ENCODE measurements at regions not wholly inside any gene's neighbourhood (a gene's known extent, or its start where the extent isn't known, plus 50 kb on each side); places are given as distances from the start of the nearest gene placed in this dataset.

- DNase-seq = no peak
Observed at GRCh38 chr15:95470997-95471689, 859.4 kb upstream of the NR2F2 start.

GRCh38 chr15:95471690-95472086 is 858.8 kb upstream of the NR2F2 start:
- no peak for DNase-seq

- DNase-seq = no peak
Observed at GRCh38 chr15:95475067-95475466, 855.4 kb upstream of the NR2F2 start.

- DNase-seq = no peak
Observed at GRCh38 chr15:95479308-95479707, 851.2 kb upstream of the NR2F2 start.

GRCh38 chr15:95485367-95485766 is 845.1 kb upstream of the NR2F2 start:
- no peak for DNase-seq

- no peak for DNase-seq
Observed at GRCh38 chr15:95486224-95486623, 844.3 kb upstream of the NR2F2 start.

- no peak for DNase-seq
Observed at GRCh38 chr15:95489103-95489502, 841.4 kb upstream of the NR2F2 start.

- no peak for DNase-seq
Observed at GRCh38 chr15:95492388-95493070, 838.0 kb upstream of the NR2F2 start.

- DNase-seq = no peak
Observed at GRCh38 chr15:95494971-95495541, 835.4 kb upstream of the NR2F2 start.

GRCh38 chr15:95497634-95498033 is 832.9 kb upstream of the NR2F2 start:
- no peak for DNase-seq

GRCh38 chr15:95498961-95499360 is 831.5 kb upstream of the NR2F2 start:
- DNase-seq = no peak

GRCh38 chr15:95499397-95499796 is 831.1 kb upstream of the NR2F2 start:
- no peak for DNase-seq

GRCh38 chr15:95501865-95502264 is 828.6 kb upstream of the NR2F2 start:
- DNase-seq = no peak

GRCh38 chr15:95503107-95503506 is 827.4 kb upstream of the NR2F2 start:
- DNase-seq = no peak

GRCh38 chr15:95503640-95504225 is 826.8 kb upstream of the NR2F2 start:
- no peak for DNase-seq

- no peak for DNase-seq
Observed at GRCh38 chr15:95511671-95512070, 818.8 kb upstream of the NR2F2 start.

- no peak for DNase-seq
Observed at GRCh38 chr15:95512906-95513305, 817.6 kb upstream of the NR2F2 start.

GRCh38 chr15:95519887-95520286 is 810.6 kb upstream of the NR2F2 start:
- no peak for DNase-seq

GRCh38 chr15:95520511-95520910 is 810.0 kb upstream of the NR2F2 start:
- no peak for DNase-seq

GRCh38 chr15:95520922-95521321 is 809.6 kb upstream of the NR2F2 start:
- DNase-seq = no peak

GRCh38 chr15:95522533-95522932 is 808.0 kb upstream of the NR2F2 start:
- no peak for DNase-seq

- no peak for DNase-seq
Observed at GRCh38 chr15:95528920-95529319, 801.6 kb upstream of the NR2F2 start.

- DNase-seq = no peak
Observed at GRCh38 chr15:95536638-95537037, 793.9 kb upstream of the NR2F2 start.

GRCh38 chr15:95538693-95539092 is 791.8 kb upstream of the NR2F2 start:
- DNase-seq = no peak

Data from NCI-H774 (cell line).